ENCODE measurements at regions not wholly inside any gene's neighbourhood (a gene's known extent, or its start where the extent isn't known, plus 50 kb on each side); places are given as distances from the start of the nearest gene placed in this dataset.

DNA sequence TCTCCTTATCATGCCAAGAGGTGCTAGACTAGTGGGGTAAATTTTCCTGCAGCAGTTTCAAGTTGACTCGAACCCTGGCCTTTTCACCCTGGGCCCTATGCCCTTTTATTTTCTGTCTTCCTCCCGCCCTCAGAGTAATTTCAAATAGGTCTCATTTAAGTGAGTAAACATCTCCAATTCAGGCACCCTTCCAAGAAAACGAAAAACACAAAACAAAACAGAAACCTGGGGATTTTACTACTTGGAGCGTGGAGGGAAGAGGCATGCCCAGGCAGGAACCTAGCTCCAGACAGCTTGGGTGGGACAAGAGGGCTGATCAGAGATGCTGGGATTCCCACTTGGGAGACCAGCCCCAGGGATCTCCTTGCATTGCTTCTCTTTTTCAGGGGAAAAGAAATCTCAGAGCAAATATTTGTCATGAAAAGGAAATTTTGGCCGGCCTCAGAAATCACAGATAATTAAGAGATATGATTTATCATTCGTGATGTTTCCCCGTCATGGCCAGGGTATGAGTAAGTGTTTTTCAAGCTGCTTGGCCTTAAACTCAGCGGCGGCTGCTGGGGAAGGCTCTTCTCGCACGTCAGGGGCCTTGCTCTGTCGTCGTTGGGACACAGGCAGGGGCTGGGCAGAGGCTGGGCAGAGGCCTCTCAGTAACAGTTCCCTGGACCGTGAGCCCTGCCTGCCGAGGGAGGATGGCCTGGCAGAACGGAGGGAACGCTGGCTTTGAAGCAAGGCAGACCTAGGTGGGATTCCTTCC is 248.6 kb upstream of the KLF4 start:
- no peak overlapping the region for H3K4me3 ChIP-seq
- no peaks in the 10 kb centered on the region for H3K27me3 ChIP-seq
- no peak for TF ChIP-seq EP300 (IDR thresholded peaks at IDR 0.05)
- TF ChIP-seq, protein P1, sequence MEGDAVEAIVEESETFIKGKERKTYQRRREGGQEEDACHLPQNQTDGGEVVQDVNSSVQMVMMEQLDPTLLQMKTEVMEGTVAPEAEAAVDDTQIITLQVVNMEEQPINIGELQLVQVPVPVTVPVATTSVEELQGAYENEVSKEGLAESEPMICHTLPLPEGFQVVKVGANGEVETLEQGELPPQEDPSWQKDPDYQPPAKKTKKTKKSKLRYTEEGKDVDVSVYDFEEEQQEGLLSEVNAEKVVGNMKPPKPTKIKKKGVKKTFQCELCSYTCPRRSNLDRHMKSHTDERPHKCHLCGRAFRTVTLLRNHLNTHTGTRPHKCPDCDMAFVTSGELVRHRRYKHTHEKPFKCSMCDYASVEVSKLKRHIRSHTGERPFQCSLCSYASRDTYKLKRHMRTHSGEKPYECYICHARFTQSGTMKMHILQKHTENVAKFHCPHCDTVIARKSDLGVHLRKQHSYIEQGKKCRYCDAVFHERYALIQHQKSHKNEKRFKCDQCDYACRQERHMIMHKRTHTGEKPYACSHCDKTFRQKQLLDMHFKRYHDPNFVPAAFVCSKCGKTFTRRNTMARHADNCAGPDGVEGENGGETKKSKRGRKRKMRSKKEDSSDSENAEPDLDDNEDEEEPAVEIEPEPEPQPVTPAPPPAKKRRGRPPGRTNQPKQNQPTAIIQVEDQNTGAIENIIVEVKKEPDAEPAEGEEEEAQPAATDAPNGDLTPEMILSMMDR (IDR thresholded peaks at IDR 0.05) = no peak
- TF ChIP-seq POLR2AphosphoS5 (IDR thresholded peaks at IDR 0.05) = peak; percentile 59 to 61
- intact Hi-C loops (cut with DNase I) = loop anchor here (10.0 kb wide), 1 partner anchor 157 kb away; no protein-coding TSS in a partner anchor
- H3K4me1 ChIP-seq = peaks cover 14 to 56% (median 55%) of the 10 kb centered on the region in 4 donors
- H3K36me3 ChIP-seq = no peaks in the 10 kb centered on the region
- WGBS = 53% methylated on average over 17 of the region's 17 CpGs
- H3K27ac ChIP-seq (replicated peaks in 1 of 4) = peak overlapping the region; percentile 58 to 74 (median 68)
- DNase-seq (ENCODE audit: extremely low spot score) = no peak
- no peaks in the 10 kb centered on the region for H3K9me3 ChIP-seq

DNA sequence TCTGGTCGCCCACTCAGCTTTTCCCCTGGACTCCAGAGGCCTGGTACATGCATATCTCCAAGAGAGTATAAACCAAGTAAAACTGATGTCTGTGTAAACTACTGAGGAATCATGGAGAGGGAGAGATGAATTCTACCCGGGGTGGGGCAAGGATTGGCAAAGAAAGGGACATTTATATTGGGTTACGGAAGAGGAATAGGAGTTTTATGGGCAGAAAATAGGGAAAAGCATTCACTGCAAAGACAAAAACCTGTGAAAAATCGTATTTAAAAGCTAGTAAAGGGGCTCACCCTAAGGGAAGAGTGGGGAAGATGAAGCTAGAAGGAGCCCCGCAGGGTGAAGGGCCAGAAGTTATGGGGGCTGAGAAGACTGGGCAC is 248.0 kb upstream of the KLF4 start:
- peak overlapping the region; percentile 58 to 74 (median 68) for H3K27ac ChIP-seq (replicated peaks in 1 of 4)
- 90% methylated on average over 5 of the region's 5 CpGs for WGBS
- no peaks in the 10 kb centered on the region for H3K36me3 ChIP-seq
- intact Hi-C loops (cut with DNase I) = loop anchor here (10.0 kb wide), 1 partner anchor 157 kb away; no protein-coding TSS in a partner anchor
- DNase-seq (ENCODE audit: extremely low spot score) = no peak
- peaks cover 20 to 62% (median 61%) of the 10 kb centered on the region in 4 donors for H3K4me1 ChIP-seq
- no peaks in the 10 kb centered on the region for H3K27me3 ChIP-seq
- no peaks in the 10 kb centered on the region for H3K9me3 ChIP-seq
- H3K4me3 ChIP-seq = no peak overlapping the region
- TF ChIP-seq POLR2AphosphoS5 (IDR thresholded peaks at IDR 0.05) (no peak), POLR2A (IDR thresholded peaks at IDR 0.05; ENCODE audit: low read depth) (no peak), EP300 (IDR thresholded peaks at IDR 0.05) (no peak)
- TF ChIP-seq, protein P1 (IDR thresholded peaks at IDR 0.05) = no peak

DNA sequence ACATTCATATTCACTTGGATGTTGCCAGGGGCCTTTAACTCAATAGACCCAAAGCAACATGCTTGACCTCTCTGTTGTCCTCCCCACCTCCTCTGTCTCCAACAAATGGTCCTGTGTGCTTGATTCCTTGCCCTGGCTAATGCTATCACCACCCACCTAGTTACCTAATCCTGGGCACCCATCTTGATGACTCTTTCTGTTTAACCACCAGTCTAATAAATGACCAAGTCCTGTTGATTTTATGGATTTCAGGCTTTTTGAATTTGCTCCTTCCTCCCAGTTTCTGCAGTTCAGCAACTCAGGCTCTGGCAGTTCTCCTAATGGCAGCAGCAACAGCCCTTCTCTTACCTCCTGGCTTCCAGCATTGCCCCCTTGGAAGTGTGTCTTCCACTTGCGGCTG is 246.3 kb upstream of the KLF4 start:
- Histone ChIP-seq H3K4me3 (no peak overlapping the region), H3K36me3 (no peaks in the 10 kb centered on the region), H3K27me3 (no peaks in the 10 kb centered on the region), H3K9me3 (no peaks in the 10 kb centered on the region), H3K4me1 (peaks cover 25 to 67% (median 65%) of the 10 kb centered on the region in 4 donors), H3K27ac (replicated peaks in 1 of 4) (no peak overlapping the region)
- TF ChIP-seq POLR2A (IDR thresholded peaks at IDR 0.05; ENCODE audit: low read depth) (no peak), POLR2AphosphoS5 (IDR thresholded peaks at IDR 0.05) (no peak), EP300 (IDR thresholded peaks at IDR 0.05) (no peak)
- TF ChIP-seq, protein P1 (IDR thresholded peaks at IDR 0.05) = no peak
- no peak for DNase-seq (ENCODE audit: extremely low spot score)
- 93% methylated on average over 1 of the region's 1 CpG for WGBS
- intact Hi-C loops (cut with DNase I) = loop anchor here (10.0 kb wide), 1 partner anchor 159 kb away; no protein-coding TSS in a partner anchor

DNA sequence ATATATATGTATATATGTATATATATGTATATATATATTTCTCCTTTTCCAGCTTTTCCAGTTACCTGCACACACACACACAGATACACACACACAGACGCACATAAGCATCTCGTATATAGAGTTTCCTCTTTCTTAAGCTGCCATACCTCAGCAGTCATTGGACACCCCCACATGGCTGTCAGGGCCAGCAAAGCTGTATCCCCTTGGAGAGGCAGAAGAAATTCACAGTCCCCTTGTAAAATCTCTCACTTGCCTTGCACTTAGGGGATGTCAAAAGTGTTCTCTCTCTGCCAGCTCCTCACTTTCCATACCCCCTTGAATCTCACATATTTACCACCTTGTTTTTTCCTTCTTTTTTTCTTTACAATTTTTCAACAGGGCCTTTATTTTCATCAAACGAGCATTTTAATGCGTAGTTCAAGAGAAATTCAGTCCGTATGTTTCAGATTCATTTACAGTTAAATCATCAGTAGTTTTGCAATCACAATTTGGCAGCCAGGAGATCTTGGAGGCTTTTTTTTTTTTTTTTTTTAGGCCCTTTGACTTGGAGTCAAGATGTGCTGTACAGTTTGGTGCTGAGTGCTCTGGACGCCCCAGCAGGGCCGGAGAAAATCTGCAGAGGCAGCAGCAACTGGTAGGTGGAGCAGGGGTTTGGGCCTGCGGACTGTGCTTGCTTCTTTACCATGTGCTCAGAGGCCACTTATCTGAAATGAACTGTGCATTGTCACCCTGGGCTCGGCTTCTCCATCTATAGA is 244.9 kb upstream of the KLF4 start:
- peaks cover 19 to 56% (median 52%) of the 10 kb centered on the region in 4 donors for H3K4me1 ChIP-seq
- peak in 1 of 2 donors; percentile 30 for TF ChIP-seq POLR2AphosphoS5 (IDR thresholded peaks at IDR 0.05)
- no peak for TF ChIP-seq POLR2A (IDR thresholded peaks at IDR 0.05; ENCODE audit: low read depth)
- peak overlapping the region; percentile 72 to 81 (median 78) for H3K27ac ChIP-seq (replicated peaks in 1 of 4)
- intact Hi-C loops (cut with DNase I) = loop anchor here (5.0 to 10.0 kb wide), 2 partner anchors 160 to 247 kb away; partner anchors contain the start of gene KLF4
- no peak for DNase-seq (ENCODE audit: extremely low spot score)
- no peaks in the 10 kb centered on the region for H3K36me3 ChIP-seq
- H3K27me3 ChIP-seq = no peaks in the 10 kb centered on the region
- H3K9me3 ChIP-seq = no peaks in the 10 kb centered on the region
- no peak overlapping the region for H3K4me3 ChIP-seq
- WGBS = 80% methylated on average over 9 of the region's 9 CpGs

DNA sequence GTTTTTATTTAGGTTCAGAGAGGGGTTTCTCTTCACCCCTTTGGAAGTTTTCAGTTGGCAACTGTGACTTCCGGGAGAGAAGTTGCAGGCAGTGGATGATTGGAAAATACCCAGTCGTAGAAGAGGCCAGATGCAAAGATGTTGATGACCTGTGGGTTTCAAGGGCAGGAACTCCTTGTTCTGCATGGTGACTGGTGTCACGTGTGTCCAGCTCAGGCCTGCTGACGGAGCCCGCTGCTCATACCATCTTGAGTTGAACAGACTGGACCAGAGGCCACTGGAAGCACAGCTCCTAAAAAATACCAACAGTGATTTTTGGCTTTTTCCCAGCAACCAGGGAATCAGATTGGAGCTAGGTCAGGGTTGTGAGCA is 243.9 kb upstream of the KLF4 start:
- 76% methylated on average over 4 of the region's 5 CpGs for WGBS
- H3K4me1 ChIP-seq = peaks cover 18 to 46% (median 44%) of the 10 kb centered on the region in 4 donors
- no peaks in the 10 kb centered on the region for H3K27me3 ChIP-seq
- no peak for DNase-seq (ENCODE audit: extremely low spot score)
- peak overlapping the region; percentile 8 to 38 (median 23) for H3K4me3 ChIP-seq
- intact Hi-C loops (cut with DNase I) = loop anchor here (2.0 to 10.0 kb wide), 3 partner anchors 95 to 246 kb away; partner anchors contain the start of gene KLF4
- no peaks in the 10 kb centered on the region for H3K36me3 ChIP-seq
- peak overlapping the region; percentile 72 to 81 (median 78) for H3K27ac ChIP-seq (replicated peaks in 1 of 4)
- TF ChIP-seq, protein P1 (IDR thresholded peaks at IDR 0.05) = no peak
- peak; percentile 48 to 62 for TF ChIP-seq POLR2AphosphoS5 (IDR thresholded peaks at IDR 0.05)
- no peaks in the 10 kb centered on the region for H3K9me3 ChIP-seq
